T-helper 17 cell (primary cell): ENCODE measurements at regions not wholly inside any gene's neighbourhood (a gene's known extent, or its start where the extent isn't known, plus 50 kb on each side); places are given as distances from the start of the nearest gene placed in this dataset.
"Not testable (repeated sequence)": the region's sequence is repeated elsewhere in the genome, so short reads cannot be mapped to it uniquely, and the experiment has no call there.

Experiments
- ATAC-seq: fragments of 150-1000 bp; cut with Tn5 transposase; 2 replicates; pipeline ENCODE4 v1.10.0; 2021; ENCODE audit warnings: mild to moderate bottlenecking, moderate library complexity
- DNase-seq, 3 donors: peaks; one replicate each; pipeline versions ENCODE4 v3.0.0 to v3.0.0-alpha.2; 2020 to 2021
- H3K9me3 ChIP-seq: one replicate; pipeline ENCODE4 v1.7.0; 2013; ENCODE audit warnings: low read length, mild to moderate bottlenecking; ENCODE audit not compliant: control insufficient read depth, poor library complexity, severe bottlenecking
- H3K27ac Mint-ChIP-seq: one replicate; pipeline ENCODE4 v1.8.0; 2022; ENCODE audit warnings: mild to moderate bottlenecking, moderate library complexity, mixed read lengths
- H3K27me3 Mint-ChIP-seq: one replicate; pipeline ENCODE4 v1.8.0; 2022; ENCODE audit warnings: mixed read lengths
- H3K36me3 Mint-ChIP-seq: one replicate; pipeline ENCODE4 v1.8.0; 2022; ENCODE audit warnings: low read depth, mixed read lengths
- H3K4me1 Mint-ChIP-seq: one replicate; pipeline ENCODE4 v1.8.0; 2022; ENCODE audit warnings: mild to moderate bottlenecking, mixed read lengths
- H3K4me3 Mint-ChIP-seq: one replicate; pipeline ENCODE4 v1.8.0; 2022; ENCODE audit warnings: mild to moderate bottlenecking, moderate library complexity, mixed read lengths

- Mint-ChIP-seq H3K4me1 (peaks cover 7% of the 10 kb centered on the region), H3K36me3 (no peaks in the 10 kb centered on the region), H3K27ac (no peak overlapping the region), H3K4me3 (no peak overlapping the region), H3K27me3 (no peaks in the 10 kb centered on the region)
- ATAC-seq, result no peak
- DNase-seq, result no peak
- H3K9me3 ChIP-seq, result no peaks in the 10 kb centered on the region
These were observed 106.7 kb upstream of the KDM7A start for GRCh38 chr7:140283472-140283871.

- DNase-seq, result no peak
- no peak overlapping the region for H3K27ac Mint-ChIP-seq
- ATAC-seq, result no peak
- H3K36me3 Mint-ChIP-seq, result no peaks in the 10 kb centered on the region
- H3K9me3 ChIP-seq, result no peaks in the 10 kb centered on the region
- peaks cover 8% of the 10 kb centered on the region for H3K4me1 Mint-ChIP-seq
- H3K27me3 Mint-ChIP-seq, result no peaks in the 10 kb centered on the region
- no peak overlapping the region for H3K4me3 Mint-ChIP-seq
These were observed 105.2 kb upstream of the KDM7A start for GRCh38 chr7:140281960-140282359.

GRCh38 chr7:140281255-140281654 is 104.5 kb upstream of the KDM7A start:
- DNase-seq (no peak), ATAC-seq (no peak)
- no peaks in the 10 kb centered on the region for H3K9me3 ChIP-seq
- H3K36me3 Mint-ChIP-seq, result no peaks in the 10 kb centered on the region
- no peak overlapping the region for H3K27ac Mint-ChIP-seq
- peaks cover 8% of the 10 kb centered on the region for H3K4me1 Mint-ChIP-seq
- no peaks in the 10 kb centered on the region for H3K27me3 Mint-ChIP-seq
- no peak overlapping the region for H3K4me3 Mint-ChIP-seq

- no peak overlapping the region for H3K4me3 Mint-ChIP-seq
- ATAC-seq (no peak), DNase-seq (no peak)
- H3K36me3 Mint-ChIP-seq, result no peaks in the 10 kb centered on the region
- no peaks in the 10 kb centered on the region for H3K9me3 ChIP-seq
- H3K27me3 Mint-ChIP-seq, result peaks cover 5% of the 10 kb centered on the region
- peaks cover 7% of the 10 kb centered on the region for H3K4me1 Mint-ChIP-seq
- H3K27ac Mint-ChIP-seq, result no peak overlapping the region
These were observed 99.2 kb upstream of the KDM7A start for GRCh38 chr7:140276001-140276400.

- H3K36me3 Mint-ChIP-seq, result no peaks in the 10 kb centered on the region
- no peak overlapping the region for H3K27ac Mint-ChIP-seq
- H3K4me3 Mint-ChIP-seq, result no peak overlapping the region
- H3K27me3 Mint-ChIP-seq, result peaks cover 5% of the 10 kb centered on the region
- no peak for ATAC-seq
- no peak for DNase-seq
- peaks cover 7% of the 10 kb centered on the region for H3K4me1 Mint-ChIP-seq
- no peaks in the 10 kb centered on the region for H3K9me3 ChIP-seq
These were observed 98.5 kb upstream of the KDM7A start for GRCh38 chr7:140275069-140275965.

GRCh38 chr7:140273417-140273816 is 96.6 kb upstream of the KDM7A start:
- H3K9me3 ChIP-seq, result no peaks in the 10 kb centered on the region
- no peak overlapping the region for H3K27ac Mint-ChIP-seq
- no peaks in the 10 kb centered on the region for H3K36me3 Mint-ChIP-seq
- no peak for ATAC-seq
- peaks cover 5% of the 10 kb centered on the region for H3K27me3 Mint-ChIP-seq
- DNase-seq, result no peak
- peaks cover 12% of the 10 kb centered on the region for H3K4me1 Mint-ChIP-seq
- H3K4me3 Mint-ChIP-seq, result no peak overlapping the region

- ATAC-seq, H3K36me3 Mint-ChIP-seq, H3K27ac Mint-ChIP-seq, H3K27me3 Mint-ChIP-seq, H3K4me3 Mint-ChIP-seq, H3K9me3 ChIP-seq, DNase-seq: not testable (repeated sequence)
- peaks cover 17% of the 10 kb centered on the region for H3K4me1 Mint-ChIP-seq
These were observed 94.8 kb upstream of the KDM7A start for GRCh38 chr7:140271643-140271968.

- DNase-seq (no peak), ATAC-seq (peak; percentile 35)
- Mint-ChIP-seq H3K4me3 (no peak overlapping the region), H3K27ac (no peak overlapping the region), H3K27me3 (no peaks in the 10 kb centered on the region), H3K4me1 (peaks cover 15% of the 10 kb centered on the region), H3K36me3 (no peaks in the 10 kb centered on the region)
- H3K9me3 ChIP-seq, result no peaks in the 10 kb centered on the region
These were observed 92.3 kb upstream of the KDM7A start for GRCh38 chr7:140269004-140269638.

GRCh38 chr7:140267381-140268226 is 90.8 kb upstream of the KDM7A start:
- H3K27ac Mint-ChIP-seq, result peak overlapping the region; percentile 39
- H3K4me3 Mint-ChIP-seq, result no peak overlapping the region
- DNase-seq, result no peak
- ATAC-seq, result no peak
- no peaks in the 10 kb centered on the region for H3K36me3 Mint-ChIP-seq
- no peaks in the 10 kb centered on the region for H3K27me3 Mint-ChIP-seq
- no peaks in the 10 kb centered on the region for H3K9me3 ChIP-seq
- peaks cover 23% of the 10 kb centered on the region for H3K4me1 Mint-ChIP-seq

- peak overlapping the region; percentile 0 for H3K4me3 Mint-ChIP-seq
- peaks cover 38% of the 10 kb centered on the region for H3K4me1 Mint-ChIP-seq
- no peaks in the 10 kb centered on the region for H3K27me3 Mint-ChIP-seq
- DNase-seq, result no peak
- H3K9me3 ChIP-seq, result no peaks in the 10 kb centered on the region
- peak overlapping the region; percentile 14 for H3K27ac Mint-ChIP-seq
- ATAC-seq, result peak; percentile 93
- no peaks in the 10 kb centered on the region for H3K36me3 Mint-ChIP-seq
These were observed 86.5 kb upstream of the KDM7A start for GRCh38 chr7:140263277-140263676.

- no peaks in the 10 kb centered on the region for H3K27me3 Mint-ChIP-seq
- H3K9me3 ChIP-seq, result no peaks in the 10 kb centered on the region
- peak overlapping the region; percentile 69 for H3K4me3 Mint-ChIP-seq
- peak overlapping the region; percentile 8 for H3K27ac Mint-ChIP-seq
- DNase-seq (no peak), ATAC-seq (no peak)
- peaks cover 36% of the 10 kb centered on the region for H3K4me1 Mint-ChIP-seq
- no peaks in the 10 kb centered on the region for H3K36me3 Mint-ChIP-seq
These were observed 85.6 kb upstream of the KDM7A start for GRCh38 chr7:140262242-140262903.

- no peaks in the 10 kb centered on the region for H3K36me3 Mint-ChIP-seq
- H3K4me3 Mint-ChIP-seq, result no peak overlapping the region
- ATAC-seq, result no peak
- peak overlapping the region; percentile 8 for H3K27ac Mint-ChIP-seq
- H3K27me3 Mint-ChIP-seq, result no peaks in the 10 kb centered on the region
- peaks cover 32% of the 10 kb centered on the region for H3K4me1 Mint-ChIP-seq
- H3K9me3 ChIP-seq, result no peaks in the 10 kb centered on the region
- no peak for DNase-seq
These were observed 84.7 kb upstream of the KDM7A start for GRCh38 chr7:140261522-140261921.

- no peaks in the 10 kb centered on the region for H3K27me3 Mint-ChIP-seq
- H3K4me1 Mint-ChIP-seq, result peaks cover 32% of the 10 kb centered on the region
- H3K36me3 Mint-ChIP-seq, result no peaks in the 10 kb centered on the region
- H3K27ac Mint-ChIP-seq, result no peak overlapping the region
- ATAC-seq (no peak), DNase-seq (no peak)
- no peaks in the 10 kb centered on the region for H3K9me3 ChIP-seq
- H3K4me3 Mint-ChIP-seq, result no peak overlapping the region
These were observed 84.3 kb upstream of the KDM7A start for GRCh38 chr7:140261105-140261486.
